Common myeloid progenitor, CD34-positive (primary cell): ENCODE measurements at regions not wholly inside any gene's neighbourhood (a gene's known extent, or its start where the extent isn't known, plus 50 kb on each side); places are given as distances from the start of the nearest gene placed in this dataset.

ENCODE experiments used
- CTCF ChIA-PET: fragments of 350-600 bp; sonication (Branson Sonifier 250); formaldehyde crosslinking; loops from one replicate; lab custom pipeline; 2021; ENCODE audit warnings: antibody characterized with exemption; lab: Charles Lee
- POLR2A ChIA-PET: fragments of 350-600 bp; sonication (Branson Sonifier 250); formaldehyde crosslinking; loops from one replicate; lab custom pipeline; 2021; ENCODE audit warnings: antibody characterized with exemption; lab: Charles Lee
- DNase-seq, 3 donors: peaks; one replicate each; pipeline versions ENCODE4 v3.0.0 to v3.0.0-alpha.2; 2013
- H3K27ac ChIP-seq, 2 experiments: 1 replicate in 1 of 2; 2 replicates in 1 of 2; pipeline ENCODE4 v1.7.0; 2013; ENCODE audit warnings: inconsistent platforms in 2 of 2, low read length in 2 of 2, mild to moderate bottlenecking in 2 of 2, low read depth in 1 of 2, moderate library complexity in 1 of 2; ENCODE audit not compliant: severe bottlenecking in 2 of 2, insufficient read depth in 1 of 2, poor library complexity in 1 of 2
- H3K27me3 ChIP-seq, 5 experiments: replicated peaks in 2 of 5; 1 replicate in 3 of 5; 2 replicates in 2 of 5; pipeline versions ENCODE4 v1.6.1 to v1.7.0; 2013; ENCODE audit warnings: low read length in 4 of 5, mild to moderate bottlenecking in 2 of 5, moderate library complexity in 2 of 5, inconsistent platforms in 1 of 5; ENCODE audit not compliant: insufficient read depth in 5 of 5, control insufficient read depth in 4 of 5
- H3K36me3 ChIP-seq, 4 experiments: 1 replicate in 2 of 4; 2 replicates in 2 of 4; pipeline versions ENCODE4 v1.6.1 to v1.7.0; 2013; ENCODE audit warnings: low read length in 3 of 4, control low read depth in 1 of 4, mild to moderate bottlenecking in 1 of 4; ENCODE audit not compliant: control insufficient read depth in 4 of 4, insufficient read depth in 4 of 4
- H3K4me1 ChIP-seq, 4 experiments: 1 replicate in 3 of 4; 2 replicates in 1 of 4; pipeline versions ENCODE4 v1.6.1 to v1.7.1; 2013; ENCODE audit warnings: low read length in 3 of 4, mild to moderate bottlenecking in 3 of 4, control low read depth in 1 of 4, inconsistent platforms in 1 of 4, moderate library complexity in 1 of 4; ENCODE audit not compliant: control insufficient read depth in 4 of 4, insufficient read depth in 4 of 4; ENCODE audit errors: control extremely low read depth in 1 of 4
- H3K4me3 ChIP-seq, 7 experiments: 1 replicate in 4 of 7; 2 replicates in 3 of 7; pipeline versions ENCODE4 v1.5.1 to v1.7.0; 2013; ENCODE audit warnings: mild to moderate bottlenecking in 7 of 7, low read length in 6 of 7, moderate library complexity in 6 of 7, inconsistent platforms in 2 of 7, low read depth in 2 of 7, control low read depth in 1 of 7; ENCODE audit not compliant: insufficient read depth in 4 of 7, control insufficient read depth in 1 of 7; ENCODE audit errors: extremely low read depth in 1 of 7
- H3K9me3 ChIP-seq, 5 experiments: 1 replicate in 4 of 5; 2 replicates in 1 of 5; pipeline versions ENCODE4 v1.6.1 to v1.7.1; 2013; ENCODE audit warnings: low read length in 4 of 5, mild to moderate bottlenecking in 2 of 5, inconsistent platforms in 1 of 5, low read depth in 1 of 5, moderate library complexity in 1 of 5; ENCODE audit not compliant: control insufficient read depth in 4 of 5, insufficient read depth in 2 of 5; ENCODE audit errors: control extremely low read depth in 1 of 5
- WGBS: methylation state at CpG from one replicate; pipeline ENCODE4 v1.1.5; 2013; ENCODE audit not compliant: insufficient coverage; 5-methylcytosine and 5-hydroxymethylcytosine counted together

DNA sequence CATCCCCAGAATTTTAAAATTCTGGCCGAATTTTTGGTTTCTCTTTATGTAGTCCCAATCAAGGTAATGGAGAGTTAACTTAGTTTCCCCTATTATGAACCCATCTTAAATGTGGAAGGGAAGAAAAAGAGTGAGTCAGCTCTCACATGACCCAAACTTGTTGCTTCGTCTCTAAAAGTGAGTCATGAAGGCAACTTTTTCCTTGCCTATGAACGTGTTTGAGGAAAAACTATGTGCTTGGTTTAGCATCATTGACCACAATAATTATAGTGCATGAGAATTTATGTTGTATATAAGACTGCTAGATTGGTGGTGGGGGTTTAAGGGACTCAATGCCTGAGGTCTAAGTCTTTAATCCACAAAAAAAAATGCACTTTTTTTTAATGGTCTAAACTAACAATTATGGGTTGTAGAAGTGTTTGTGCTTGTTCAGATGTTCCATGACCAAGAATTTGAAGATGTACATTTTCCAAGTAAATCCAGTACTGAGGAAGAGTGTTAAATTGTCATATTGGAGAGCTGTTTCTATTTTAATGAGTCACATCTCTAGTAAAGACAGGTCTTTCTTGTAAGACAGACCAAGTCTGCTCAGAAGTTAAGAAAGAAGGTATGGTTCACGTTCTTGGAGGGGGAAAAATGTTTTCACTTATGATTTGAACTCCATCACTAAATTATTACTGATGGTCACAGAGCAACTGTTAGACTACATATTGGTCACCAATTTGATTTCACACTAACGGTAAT is 409.9 kb upstream of the MARCKS start:
- Histone ChIP-seq H3K4me1 (no peaks in the 10 kb centered on the region), H3K9me3 (no peaks in the 10 kb centered on the region), H3K27me3 (no peaks in the 10 kb centered on the region), H3K36me3 (no peaks in the 10 kb centered on the region), H3K4me3 (no peak overlapping the region), H3K27ac (no peak overlapping the region)
- DNase-seq: peak in 2 of 3 donors; percentile 33 to 45
- 100% methylated on average over 1 of the region's 5 CpGs for WGBS
- POLR2A ChIA-PET: no interaction called here
- CTCF ChIA-PET: no interaction called here

DNA sequence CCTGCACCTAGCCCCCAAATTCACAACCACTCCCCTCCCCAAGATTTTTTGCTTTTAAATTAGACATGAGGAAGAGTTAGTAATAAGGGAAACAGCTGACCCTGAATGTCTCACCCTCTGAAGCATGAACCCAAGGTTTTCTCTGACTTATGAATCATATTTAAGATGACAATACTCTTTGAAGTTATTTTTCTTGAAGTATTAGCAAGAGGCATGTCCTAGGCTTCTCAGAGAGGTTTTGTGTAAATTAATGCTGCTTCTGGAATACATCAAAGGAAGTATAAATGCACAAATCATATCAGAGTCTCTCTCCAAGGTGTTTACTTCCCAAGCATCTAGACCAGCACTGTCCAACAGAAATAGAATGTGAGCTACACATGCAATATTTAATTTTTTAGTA is 408.1 kb upstream of the MARCKS start:
- DNase-seq: no peak
- H3K4me1 ChIP-seq: no peaks in the 10 kb centered on the region
- H3K27ac ChIP-seq: no peak overlapping the region
- no peak overlapping the region for H3K4me3 ChIP-seq
- no peaks in the 10 kb centered on the region for H3K27me3 ChIP-seq
- no peaks in the 10 kb centered on the region for H3K9me3 ChIP-seq
- CTCF ChIA-PET: no interaction called here
- H3K36me3 ChIP-seq: no peaks in the 10 kb centered on the region
- POLR2A ChIA-PET: no interaction called here

DNA sequence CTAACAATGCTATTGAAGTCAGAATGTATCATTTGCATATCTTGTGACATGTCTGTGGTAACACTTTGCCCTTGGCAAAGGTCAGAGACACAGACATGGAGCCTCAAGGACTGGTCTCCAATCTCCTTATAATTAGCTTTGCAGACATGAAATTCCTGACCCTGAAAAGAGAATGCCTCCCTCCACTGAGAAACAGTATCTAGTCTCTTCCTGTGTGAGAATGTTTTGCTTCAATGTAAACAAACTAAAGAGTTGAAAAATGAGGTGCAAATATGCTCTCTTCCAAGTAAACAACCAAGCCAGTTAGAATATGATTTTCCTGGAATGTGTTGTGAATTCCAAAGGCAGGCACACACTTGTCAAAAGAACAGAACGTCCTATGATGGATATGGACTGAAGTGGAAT is 407.1 kb upstream of the MARCKS start:
- Histone ChIP-seq H3K27ac (no peak overlapping the region), H3K4me1 (no peaks in the 10 kb centered on the region), H3K27me3 (no peaks in the 10 kb centered on the region), H3K4me3 (no peak overlapping the region), H3K9me3 (no peaks in the 10 kb centered on the region), H3K36me3 (no peaks in the 10 kb centered on the region)
- POLR2A ChIA-PET: no interaction called here
- no peak for DNase-seq
- CTCF ChIA-PET: no interaction called here
- no CpG with 5 or more reads among the region's 1 CpG for WGBS

GRCh38 chr6:113451049-113451448 is 406.1 kb upstream of the MARCKS start:
- Histone ChIP-seq H3K27me3 (no peaks in the 10 kb centered on the region), H3K36me3 (no peaks in the 10 kb centered on the region), H3K4me3 (no peak overlapping the region), H3K9me3 (no peaks in the 10 kb centered on the region), H3K27ac (no peak overlapping the region), H3K4me1 (no peaks in the 10 kb centered on the region)
- no peak for DNase-seq
- POLR2A ChIA-PET: no interaction called here
- 100% methylated on average over 2 of the region's 3 CpGs for WGBS
- CTCF ChIA-PET: no interaction called here

DNA sequence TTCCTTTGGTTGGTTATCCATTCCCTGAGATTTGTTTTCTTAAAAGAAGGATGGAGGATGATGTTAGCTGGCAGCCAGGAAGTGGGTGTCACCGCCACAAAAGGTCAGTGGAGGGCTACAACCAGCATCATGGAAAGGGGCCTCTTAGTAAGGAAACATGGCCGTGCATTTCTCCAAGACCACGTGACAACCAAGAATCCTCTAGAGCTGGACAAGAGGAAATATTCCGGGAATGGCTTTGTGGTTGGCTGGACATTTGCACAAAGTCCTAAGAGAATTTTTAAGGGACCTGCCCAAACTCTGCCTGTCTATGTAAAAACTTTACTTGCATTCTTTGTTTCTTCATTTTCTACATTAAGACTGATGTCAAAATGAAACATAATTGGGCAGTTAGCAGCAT is 399.9 kb upstream of the MARCKS start:
- no peak for DNase-seq
- 90% methylated on average over 4 of the region's 4 CpGs for WGBS
- no peaks in the 10 kb centered on the region for H3K27me3 ChIP-seq
- no peak overlapping the region for H3K27ac ChIP-seq
- no peaks in the 10 kb centered on the region for H3K4me1 ChIP-seq
- ChIA-PET POLR2A (no interaction called here), CTCF (no interaction called here)
- no peaks in the 10 kb centered on the region for H3K36me3 ChIP-seq
- H3K4me3 ChIP-seq: no peak overlapping the region
- H3K9me3 ChIP-seq: no peaks in the 10 kb centered on the region

GRCh38 chr6:113457751-113458150 is 399.4 kb upstream of the MARCKS start:
- no peaks in the 10 kb centered on the region for H3K4me1 ChIP-seq
- no peaks in the 10 kb centered on the region for H3K9me3 ChIP-seq
- whole genome bisulfite sequencing: 90% methylated on average over 2 of the region's 2 CpGs
- CTCF ChIA-PET: no interaction called here
- H3K4me3 ChIP-seq: no peak overlapping the region
- H3K36me3 ChIP-seq: no peaks in the 10 kb centered on the region
- POLR2A ChIA-PET: no interaction called here
- H3K27ac ChIP-seq: no peak overlapping the region
- no peak for DNase-seq
- no peaks in the 10 kb centered on the region for H3K27me3 ChIP-seq

DNA sequence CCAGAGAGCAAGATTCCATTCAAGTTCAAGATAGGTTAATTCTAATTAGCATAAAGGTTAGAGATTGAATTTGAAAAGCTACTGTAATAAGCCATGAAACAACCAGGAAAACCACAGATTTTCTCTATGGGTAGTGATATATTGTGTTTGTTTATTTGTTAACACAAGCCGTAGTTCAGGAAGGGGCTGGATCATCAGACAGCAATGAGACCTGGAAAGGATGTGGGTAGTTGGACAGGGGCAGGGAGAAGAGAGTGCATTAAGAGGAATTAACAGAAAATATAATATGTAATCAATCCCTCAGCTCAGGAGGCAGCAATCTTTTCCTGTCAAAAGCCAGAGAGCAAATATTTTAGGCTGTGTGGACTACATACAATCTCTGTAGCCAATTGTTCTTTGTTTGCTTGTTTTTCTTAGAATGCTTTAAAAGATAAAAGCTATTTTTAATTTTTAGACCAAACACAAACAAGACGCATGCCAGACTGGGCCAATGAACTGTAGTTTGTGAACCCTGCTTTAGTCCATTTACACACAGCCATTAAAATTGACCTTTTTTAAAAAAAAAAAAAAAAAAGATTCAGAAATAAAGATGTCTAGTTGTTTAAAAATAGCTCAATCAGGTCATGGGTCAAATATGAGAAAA is 398.7 kb upstream of the MARCKS start:
- Histone ChIP-seq H3K4me3 (no peak overlapping the region), H3K4me1 (no peaks in the 10 kb centered on the region), H3K27ac (no peak overlapping the region), H3K9me3 (no peaks in the 10 kb centered on the region), H3K36me3 (no peaks in the 10 kb centered on the region), H3K27me3 (no peaks in the 10 kb centered on the region)
- WGBS: 100% methylated on average over 1 of the region's 2 CpGs
- CTCF ChIA-PET: interaction anchor here (0.9 to 1.0 kb wide), 2 partner anchors 17 to 45 kb away, joined by 3 read pairs; no protein-coding TSS in a partner anchor
- POLR2A ChIA-PET: no interaction called here
- DNase-seq: no peak
